HL-60 (cell line): ENCODE measurements at regions not wholly inside any gene's neighbourhood (a gene's known extent, or its start where the extent isn't known, plus 50 kb on each side); places are given as distances from the start of the nearest gene placed in this dataset.

Source experiments
- DNase-seq, 2 experiments: peaks; one replicate each; pipeline ENCODE4 v3.0.0-alpha.2; 2010 to 2020; ENCODE audit warnings: low read depth in 1 of 2, low spot score in 1 of 2
- H3K27ac ChIP-seq: fragments of 250-450 bp; sonication (Bioruptor Pico); replicated peaks from 2 replicates; pipeline ENCODE4 v1.5.1; 2020; ENCODE audit warnings: mild to moderate bottlenecking, moderate library complexity
- H3K27me3 ChIP-seq: fragments of 250-450 bp; sonication (Bioruptor Pico); 2 replicates; pipeline ENCODE4 v1.5.1; 2021; ENCODE audit warnings: mild to moderate bottlenecking, moderate library complexity; ENCODE audit not compliant: insufficient read depth, poor library complexity, severe bottlenecking
- H3K4me3 ChIP-seq: replicated peaks from 2 replicates; pipeline ENCODE4 v1.5.1; 2011; ENCODE audit warnings: mild to moderate bottlenecking, control low read depth, low read length; ENCODE audit not compliant: insufficient read depth
- GABPA ChIP-seq: IDR thresholded peaks from 2 replicates; pipeline ENCODE4 v1.6.1; 2012; ENCODE audit warnings: low read depth
- POLR2AphosphoS5 ChIP-seq: IDR thresholded peaks from 2 replicates; pipeline ENCODE4 v1.6.1; 2012; ENCODE audit warnings: low read depth
- REST ChIP-seq: IDR thresholded peaks from 2 replicates; pipeline ENCODE4 v1.6.1; 2012; ENCODE audit warnings: low read depth; ENCODE audit not compliant: insufficient replicate concordance
- SPI1 ChIP-seq: IDR thresholded peaks from 2 replicates; pipeline ENCODE4 v1.6.1; 2012; ENCODE audit warnings: low read depth, mild to moderate bottlenecking, borderline replicate concordance
- TF ChIP-seq, protein P1 (sequence below): IDR thresholded peaks from one replicate; pipeline ENCODE4 v1.5.1; 2011; ENCODE audit warnings: low read length, control low read depth, inconsistent platforms; ENCODE audit not compliant: insufficient read depth

GRCh38 chr15:97653896-97654295 lies 306.6 kb upstream of the ARRDC4 start:
- TF ChIP-seq, protein P1, sequence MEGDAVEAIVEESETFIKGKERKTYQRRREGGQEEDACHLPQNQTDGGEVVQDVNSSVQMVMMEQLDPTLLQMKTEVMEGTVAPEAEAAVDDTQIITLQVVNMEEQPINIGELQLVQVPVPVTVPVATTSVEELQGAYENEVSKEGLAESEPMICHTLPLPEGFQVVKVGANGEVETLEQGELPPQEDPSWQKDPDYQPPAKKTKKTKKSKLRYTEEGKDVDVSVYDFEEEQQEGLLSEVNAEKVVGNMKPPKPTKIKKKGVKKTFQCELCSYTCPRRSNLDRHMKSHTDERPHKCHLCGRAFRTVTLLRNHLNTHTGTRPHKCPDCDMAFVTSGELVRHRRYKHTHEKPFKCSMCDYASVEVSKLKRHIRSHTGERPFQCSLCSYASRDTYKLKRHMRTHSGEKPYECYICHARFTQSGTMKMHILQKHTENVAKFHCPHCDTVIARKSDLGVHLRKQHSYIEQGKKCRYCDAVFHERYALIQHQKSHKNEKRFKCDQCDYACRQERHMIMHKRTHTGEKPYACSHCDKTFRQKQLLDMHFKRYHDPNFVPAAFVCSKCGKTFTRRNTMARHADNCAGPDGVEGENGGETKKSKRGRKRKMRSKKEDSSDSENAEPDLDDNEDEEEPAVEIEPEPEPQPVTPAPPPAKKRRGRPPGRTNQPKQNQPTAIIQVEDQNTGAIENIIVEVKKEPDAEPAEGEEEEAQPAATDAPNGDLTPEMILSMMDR: no peak
- TF ChIP-seq POLR2AphosphoS5 (no peak), GABPA (no peak), REST (no peak), SPI1 (no peak)
- H3K4me3 ChIP-seq: no peak overlapping the region
- no peak overlapping the region for H3K27ac ChIP-seq

GRCh38 chr15:97654481-97655076 lies 305.9 kb upstream of the ARRDC4 start:
- Histone ChIP-seq H3K27ac (no peak overlapping the region), H3K27me3 (no peaks in the 10 kb centered on the region), H3K4me3 (no peak overlapping the region)
- no peak for DNase-seq
- TF ChIP-seq POLR2AphosphoS5: no peak
- TF ChIP-seq, protein P1: no peak
- TF ChIP-seq GABPA: no peak
- no peak for TF ChIP-seq SPI1
- TF ChIP-seq REST: no peak

More at GRCh38 chr15:97653896-97654295, 306.6 kb upstream of the ARRDC4 start:
- DNase-seq: no peak
- no peaks in the 10 kb centered on the region for H3K27me3 ChIP-seq

DNA sequence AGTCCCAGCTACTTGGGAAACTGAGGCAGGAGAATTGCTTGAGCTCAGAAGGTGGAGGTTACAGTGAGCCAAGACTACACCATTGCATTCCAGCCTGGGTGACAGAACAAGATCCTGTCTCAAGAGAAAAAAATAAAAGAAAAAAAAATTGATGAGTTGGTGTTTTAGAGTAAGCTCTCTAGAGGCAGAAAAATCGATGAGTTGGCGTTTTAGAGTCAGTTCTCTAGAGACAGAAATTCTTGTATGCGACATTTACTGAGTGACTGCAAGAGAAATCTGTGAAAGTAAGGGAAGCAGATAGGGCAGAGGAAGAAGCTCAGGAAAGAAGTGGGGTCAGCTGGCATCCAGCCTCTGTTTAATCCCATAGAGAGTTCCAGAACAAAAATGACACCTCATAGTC lies 298.7 kb upstream of the ARRDC4 start:
- H3K4me3 ChIP-seq: no peak overlapping the region
- no peak overlapping the region for H3K27ac ChIP-seq
- H3K27me3 ChIP-seq: no peaks in the 10 kb centered on the region
- no peak for DNase-seq
- TF ChIP-seq SPI1: no peak
- TF ChIP-seq POLR2AphosphoS5: no peak
- no peak for TF ChIP-seq GABPA
- no peak for TF ChIP-seq REST
- TF ChIP-seq, protein P1: no peak
